ENCODE measurements at regions not wholly inside any gene's neighbourhood (a gene's known extent, or its start where the extent isn't known, plus 50 kb on each side); places are given as distances from the start of the nearest gene placed in this dataset.
A peak's percentile ranks its signal among the peaks of the same experiment; 100 is the strongest.

GRCh38 chr6:28776269-28777146, 147.3 kb downstream of the TRIM27 start:
- ChIA-PET CTCF (interaction anchor here (0.7 to 0.8 kb wide), 3 partner anchors 11 to 1058 kb away, joined by 3 to 5 read pairs (median 4); no protein-coding TSS in a partner anchor), POLR2A (no interaction called here)
- FAIRE-seq (no peak), ATAC-seq (no peak), DNase-seq (ENCODE audit: low read depth in 1 of 2, low spot score in 1 of 2) (no peak)
- no peak overlapping the region for H3K4me3 ChIP-seq
- H3K4me2 ChIP-seq = peak overlapping the region; percentile 18; the same call in 1 of the 3 replicates
- no peaks in the 10 kb centered on the region for H3K9me3 ChIP-seq
- H3K4me1 ChIP-seq = no peaks in the 10 kb centered on the region
- 52% methylated on average over 17 of the region's 17 CpGs for WGBS (ENCODE audit: missing lambda C conversion rate)
- TF ChIP-seq MAFK (IDR thresholded peaks at IDR 0.05; ENCODE audit: partially characterized antibody) (peak; percentile 18), JUN (IDR thresholded peaks at IDR 0.05) (no peak)
- no peak overlapping the region for H3K27ac ChIP-seq

DNA sequence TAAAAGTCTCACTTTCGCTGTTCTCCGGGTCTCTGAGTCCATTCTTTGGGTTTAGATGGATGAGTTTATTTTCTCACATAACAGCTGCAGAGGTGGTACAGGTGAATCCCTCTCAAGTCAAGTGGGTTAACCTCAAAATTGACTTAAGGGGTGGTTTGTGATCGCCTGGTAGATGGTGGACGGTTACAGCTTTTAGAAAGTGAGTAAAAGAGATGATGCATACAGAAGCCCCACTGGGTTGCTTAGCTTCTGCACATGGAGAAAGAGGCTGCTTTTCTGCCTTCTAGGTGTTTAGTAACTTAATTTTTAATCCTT, 146.7 kb downstream of the TRIM27 start:
- no peak overlapping the region for H3K27ac ChIP-seq
- WGBS (ENCODE audit: missing lambda C conversion rate) = 41% methylated on average over 4 of the region's 4 CpGs
- POLR2A ChIA-PET = no interaction called here
- H3K9me3 ChIP-seq = no peaks in the 10 kb centered on the region
- no peaks in the 10 kb centered on the region for H3K4me1 ChIP-seq
- peak overlapping the region; percentile 18; the same call in 1 of the 3 replicates for H3K4me2 ChIP-seq
- DNase-seq (ENCODE audit: low read depth in 1 of 2, low spot score in 1 of 2) = no peak
- no peak for TF ChIP-seq FOXS1 (CRISPR knock-in tag; IDR thresholded peaks at IDR 0.05)
- TF ChIP-seq BHLHE40 (IDR thresholded peaks at IDR 0.05; ENCODE audit: low read depth, low read length) = no peak
- no peak for FAIRE-seq
- CTCF ChIA-PET = interaction anchor here (0.7 kb wide), 1 partner anchor 11 kb away, joined by 4 read pairs; no protein-coding TSS in a partner anchor
- ATAC-seq = no peak
- no peak overlapping the region for H3K4me3 ChIP-seq

- WGBS (ENCODE audit: missing lambda C conversion rate) = 59% methylated on average over 5 of the region's 5 CpGs
- no peak overlapping the region for H3K4me3 ChIP-seq
- no peak for TF ChIP-seq TP53 (CRISPR knock-in tag; IDR thresholded peaks at IDR 0.05)
- TF ChIP-seq RFX5 (IDR thresholded peaks at IDR 0.05) = no peak
- TF ChIP-seq CHD4 (IDR thresholded peaks at IDR 0.05; ENCODE audit: borderline replicate concordance) = no peak
- TF ChIP-seq TFCP2L1 (CRISPR knock-in tag; IDR thresholded peaks at IDR 0.05) = no peak
- TF ChIP-seq HOXB13 (CRISPR knock-in tag; IDR thresholded peaks at IDR 0.05; ENCODE audit: low read depth) = no peak
- TF ChIP-seq ZNF302 (CRISPR knock-in tag; IDR thresholded peaks at IDR 0.05) = no peak
- TF ChIP-seq FOXS1 (CRISPR knock-in tag; IDR thresholded peaks at IDR 0.05) = no peak
- no peak for TF ChIP-seq HEYL (CRISPR knock-in tag; IDR thresholded peaks at IDR 0.05)
- TF ChIP-seq KDM1A (IDR thresholded peaks at IDR 0.05; ENCODE audit: low read depth) = no peak
- no peak for TF ChIP-seq NPAS2 (CRISPR knock-in tag; IDR thresholded peaks at IDR 0.05; ENCODE audit: borderline replicate concordance)
- TF ChIP-seq ZFP36 (IDR thresholded peaks at IDR 0.05; ENCODE audit: borderline replicate concordance, partially characterized antibody) = no peak
- no peak for TF ChIP-seq SREBF2 (IDR thresholded peaks at IDR 0.05)
- TF ChIP-seq ZC3H11A (IDR thresholded peaks at IDR 0.05) = no peak
- no peak for TF ChIP-seq ESRRA (IDR thresholded peaks at IDR 0.05; ENCODE audit: borderline replicate concordance, low read length)
- ATAC-seq = no peak
- ChIA-PET POLR2A (interaction anchor here (0.6 kb wide), 1 partner anchor 293 kb away, joined by 3 read pairs; no protein-coding TSS in a partner anchor), CTCF (interaction anchor here (0.6 to 1.3 kb wide), 2 partner anchors 13 to 84 kb away, joined by 5 to 6 read pairs; no protein-coding TSS in a partner anchor)
- H3K9me3 ChIP-seq = no peaks in the 10 kb centered on the region
- H3K4me2 ChIP-seq = no peak overlapping the region
- DNase-seq (ENCODE audit: low read depth in 1 of 2, low spot score in 1 of 2) = no peak
- FAIRE-seq = no peak
- H3K4me1 ChIP-seq = no peaks in the 10 kb centered on the region
- H3K27ac ChIP-seq = no peak overlapping the region
Measured at GRCh38 chr6:28782113-28782673, 141.6 kb downstream of the TRIM27 start.

DNA sequence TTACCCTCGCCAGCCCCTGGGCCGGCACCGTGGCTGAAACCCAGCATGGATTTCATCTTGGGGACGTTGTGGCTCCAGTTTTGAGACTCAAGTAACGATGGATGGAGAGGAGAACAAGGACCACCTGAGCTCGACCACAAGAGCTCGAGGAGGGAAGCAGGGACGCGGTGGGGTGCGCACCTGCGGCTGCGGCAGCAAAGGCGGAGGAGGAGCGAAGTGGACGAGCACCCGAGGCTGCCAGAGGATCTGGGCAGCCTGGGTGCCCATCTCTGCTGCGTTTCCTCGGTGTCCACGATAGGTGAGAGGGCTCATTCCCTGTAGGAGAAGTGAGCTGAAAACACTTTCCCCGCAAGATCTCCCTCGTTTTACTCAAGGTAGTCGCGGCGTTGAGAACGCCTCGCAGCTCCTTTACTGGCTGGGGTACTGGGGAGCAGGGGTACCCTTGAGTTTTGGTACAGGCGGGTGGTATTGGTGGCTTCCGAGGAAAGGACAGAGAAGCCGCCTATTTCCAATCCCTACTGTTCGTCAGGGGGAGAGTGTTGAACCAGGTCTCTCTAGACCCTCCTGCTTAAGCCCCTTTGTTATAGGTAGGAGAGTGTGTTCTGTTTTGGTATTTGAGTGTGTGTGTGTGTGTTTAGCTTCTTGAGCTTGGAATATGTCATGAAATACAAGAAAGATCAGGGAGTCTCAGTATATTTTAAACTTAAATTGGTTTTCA, 137.7 kb downstream of the TRIM27 start:
- WGBS (ENCODE audit: missing lambda C conversion rate) = 54% methylated on average over 26 of the region's 30 CpGs
- H3K4me3 ChIP-seq = no peak overlapping the region
- no peaks in the 10 kb centered on the region for H3K9me3 ChIP-seq
- H3K4me2 ChIP-seq = no peak overlapping the region
- CTCF ChIA-PET = interaction anchor here (0.6 to 2.4 kb wide), 2 partner anchors 15 to 16 kb away, joined by 3 to 6 read pairs; no protein-coding TSS in a partner anchor
- DNase-seq (ENCODE audit: low read depth in 1 of 2, low spot score in 1 of 2) = no peak
- no peak for FAIRE-seq
- H3K27ac ChIP-seq = no peak overlapping the region
- POLR2A ChIA-PET = no interaction called here
- no peaks in the 10 kb centered on the region for H3K4me1 ChIP-seq
- TF ChIP-seq RFX5 (IDR thresholded peaks at IDR 0.05) = no peak
- TF ChIP-seq SMC3 (IDR thresholded peaks at IDR 0.05) = no peak
- ATAC-seq = no peak

Measured in A549 (cell line).